ENCODE measurements at regions not wholly inside any gene's neighbourhood (a gene's known extent, or its start where the extent isn't known, plus 50 kb on each side); places are given as distances from the start of the nearest gene placed in this dataset.

DNA sequence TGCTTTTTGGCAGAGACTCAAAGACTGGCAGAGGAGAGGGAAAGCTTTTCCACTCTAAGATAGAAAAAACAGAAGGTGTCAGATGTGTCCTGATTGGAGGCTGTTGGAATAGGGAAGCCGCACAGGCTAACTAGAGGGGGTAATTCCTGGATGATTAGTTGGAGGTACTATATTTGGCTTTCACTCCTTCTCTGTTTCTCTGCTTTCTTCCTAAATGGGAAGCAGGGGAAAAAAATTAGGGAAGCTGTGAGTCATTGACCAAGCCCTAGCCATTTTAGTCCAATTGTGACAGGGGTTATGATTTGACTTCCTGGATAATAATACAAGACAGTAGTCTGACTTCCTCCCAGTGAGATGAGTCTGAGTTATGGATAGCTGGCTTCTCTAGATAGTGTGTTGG is 475.2 kb upstream of the CELF2 start:
- Mint-ChIP-seq H3K4me3 (no peak overlapping the region), H3K4me1 (no peaks in the 10 kb centered on the region), H3K27me3 (peaks cover 29% of the 10 kb centered on the region), H3K36me3 (ENCODE audit: low read depth) (no peaks in the 10 kb centered on the region), H3K27ac (no peak overlapping the region)
- DNase-seq (no peak), ATAC-seq (no peak)
- no peaks in the 10 kb centered on the region for H3K9me3 ChIP-seq (ENCODE audit: control insufficient read depth, low read length, poor library complexity, severe bottlenecking)

DNA sequence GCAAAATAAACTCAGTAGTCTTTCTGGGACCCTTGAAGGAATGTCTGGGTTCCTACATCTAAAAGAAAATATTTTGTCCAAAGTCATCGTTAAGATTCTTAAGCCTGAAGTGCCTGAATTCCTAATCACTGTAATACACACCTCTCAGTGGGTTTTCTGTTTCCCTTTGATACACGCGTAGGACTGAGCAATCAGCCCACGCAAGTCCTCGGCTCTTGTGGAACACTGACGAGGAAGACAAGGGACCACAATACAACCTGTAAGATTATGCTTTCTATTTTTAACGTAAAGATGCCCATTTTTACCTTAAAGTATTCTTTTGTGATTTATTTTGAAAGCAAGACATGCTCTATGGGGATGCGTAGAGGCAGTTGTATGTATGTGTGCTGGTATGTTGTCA is 472.8 kb upstream of the CELF2 start:
- no peak for ATAC-seq
- Mint-ChIP-seq H3K36me3 (ENCODE audit: low read depth) (no peaks in the 10 kb centered on the region), H3K4me3 (no peak overlapping the region), H3K27ac (no peak overlapping the region), H3K27me3 (peaks cover 35% of the 10 kb centered on the region), H3K4me1 (no peaks in the 10 kb centered on the region)
- H3K9me3 ChIP-seq (ENCODE audit: control insufficient read depth, low read length, poor library complexity, severe bottlenecking): no peaks in the 10 kb centered on the region
- no peak for DNase-seq

DNA sequence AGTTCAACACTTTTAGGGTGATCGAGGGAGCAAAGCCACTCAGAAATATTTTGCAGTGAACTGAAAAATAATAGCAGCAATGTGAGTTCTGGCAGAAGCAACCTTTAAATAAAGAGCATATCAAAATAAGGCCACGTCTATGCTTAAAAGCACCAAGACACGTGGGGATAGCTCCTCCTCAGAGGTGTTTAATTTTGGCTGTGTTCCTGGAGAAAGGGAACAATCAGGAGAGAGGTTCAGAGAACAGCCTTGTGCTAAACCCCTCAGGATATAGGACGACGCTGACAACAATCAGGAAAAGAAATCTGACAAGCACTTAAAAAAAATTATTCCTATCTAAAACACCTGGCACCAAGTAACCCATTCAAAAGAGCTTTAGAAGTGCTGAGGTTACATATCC is 471.9 kb upstream of the CELF2 start:
- ATAC-seq (no peak), DNase-seq (no peak)
- H3K36me3 Mint-ChIP-seq (ENCODE audit: low read depth): no peaks in the 10 kb centered on the region
- no peak overlapping the region for H3K4me3 Mint-ChIP-seq
- H3K4me1 Mint-ChIP-seq: no peaks in the 10 kb centered on the region
- H3K27ac Mint-ChIP-seq: no peak overlapping the region
- H3K9me3 ChIP-seq (ENCODE audit: control insufficient read depth, low read length, poor library complexity, severe bottlenecking): no peaks in the 10 kb centered on the region
- H3K27me3 Mint-ChIP-seq: peaks cover 38% of the 10 kb centered on the region

DNA sequence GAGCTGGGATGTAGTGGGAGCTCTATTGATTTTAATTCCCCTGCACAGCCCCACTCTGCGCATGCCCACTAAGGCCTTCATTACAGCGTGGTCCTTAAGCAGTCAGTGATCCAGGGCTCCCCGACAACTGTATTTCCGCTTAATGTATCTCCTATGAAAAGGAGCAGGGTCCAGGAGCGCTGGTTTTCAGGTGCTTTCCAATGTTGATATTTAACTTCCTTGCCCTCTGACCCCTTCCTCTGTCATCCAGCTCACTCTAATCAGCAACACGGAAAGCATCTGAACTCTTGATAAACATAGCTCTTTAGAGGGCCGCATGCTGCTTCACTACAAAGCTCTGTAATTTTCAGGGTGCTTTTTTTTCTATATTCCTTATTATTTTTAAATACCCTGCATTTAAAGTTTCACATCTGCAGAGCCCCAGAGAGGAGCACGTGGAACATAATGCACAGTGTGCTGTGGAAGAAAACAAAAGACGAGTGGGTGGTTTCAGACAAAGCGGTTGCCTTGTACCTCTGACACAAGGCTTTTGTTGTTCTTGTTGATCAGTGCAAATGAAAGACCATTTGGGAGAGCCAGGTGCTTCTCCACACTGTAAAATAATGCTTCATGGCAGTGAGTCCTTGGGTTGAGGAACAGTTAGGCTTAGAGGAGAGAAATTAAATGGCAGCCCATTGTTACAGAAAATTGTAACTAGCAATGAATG is 465.9 kb upstream of the CELF2 start:
- ATAC-seq (no peak), DNase-seq (no peak)
- Mint-ChIP-seq H3K36me3 (ENCODE audit: low read depth) (peaks cover 2% of the 10 kb centered on the region), H3K4me1 (no peaks in the 10 kb centered on the region), H3K27me3 (peaks cover 26% of the 10 kb centered on the region), H3K27ac (no peak overlapping the region), H3K4me3 (no peak overlapping the region)
- H3K9me3 ChIP-seq (ENCODE audit: control insufficient read depth, low read length, poor library complexity, severe bottlenecking): no peaks in the 10 kb centered on the region

DNA sequence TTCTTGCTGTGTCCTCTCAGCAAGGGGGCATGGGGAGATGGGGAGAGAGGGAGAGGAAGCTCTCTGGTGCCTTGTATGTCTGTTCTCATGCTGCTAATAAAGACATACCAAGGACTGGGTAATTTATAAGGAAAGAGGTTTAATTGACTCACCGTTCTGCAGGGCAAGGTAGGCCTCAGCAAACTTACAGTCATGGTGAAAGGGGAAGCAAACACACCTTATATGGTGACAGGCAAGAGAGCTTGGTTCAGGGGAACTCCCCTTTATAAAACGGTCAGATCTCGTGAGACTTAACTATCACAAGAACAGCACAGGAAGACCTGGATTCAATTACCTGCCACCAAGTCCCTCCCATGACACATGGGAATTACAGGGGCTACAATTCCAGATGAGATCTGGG is 464.7 kb upstream of the CELF2 start:
- H3K27me3 Mint-ChIP-seq: peaks cover 24% of the 10 kb centered on the region
- ATAC-seq: no peak

DNA sequence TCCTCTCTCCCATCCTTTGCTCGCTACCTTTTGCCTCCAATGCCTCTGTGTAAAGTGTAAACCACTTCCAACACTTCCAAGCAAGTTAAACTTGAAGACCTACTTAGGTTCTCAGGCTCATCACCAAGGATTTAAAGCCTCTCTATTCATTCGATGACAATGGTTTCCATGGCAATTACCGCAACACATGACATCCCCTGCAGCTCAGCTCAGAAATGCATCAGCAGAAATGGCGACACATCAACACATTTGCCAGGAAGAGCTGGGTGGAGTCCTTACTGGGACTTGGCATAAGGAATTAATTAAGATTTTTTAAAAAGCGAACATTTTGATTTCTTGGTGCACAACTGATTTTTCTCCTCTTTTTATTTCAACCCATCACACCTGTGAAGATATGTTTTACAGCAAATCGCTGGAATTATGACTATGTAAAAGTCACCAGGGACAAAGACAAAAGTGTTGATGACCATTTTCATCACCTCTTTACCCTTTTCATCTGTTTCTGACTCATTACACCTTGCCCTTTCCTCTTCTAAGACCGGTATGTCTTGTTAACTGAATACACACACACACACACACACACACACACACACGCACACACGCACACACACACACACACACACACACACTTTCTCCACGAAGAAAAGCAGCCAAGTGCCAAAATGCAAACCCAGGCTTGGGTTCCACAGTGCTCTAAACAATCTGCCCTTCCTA is 453.4 kb upstream of the CELF2 start:
- Mint-ChIP-seq H3K27me3 (peaks cover 48% of the 10 kb centered on the region), H3K36me3 (ENCODE audit: low read depth) (no peaks in the 10 kb centered on the region)
- ATAC-seq: no peak

More for the DNA sequence above, 464.7 kb upstream of the CELF2 start:
- Mint-ChIP-seq H3K4me3 (no peak overlapping the region), H3K4me1 (no peaks in the 10 kb centered on the region), H3K36me3 (ENCODE audit: low read depth) (peaks cover 2% of the 10 kb centered on the region), H3K27ac (no peak overlapping the region)
- no peak for DNase-seq
- no peaks in the 10 kb centered on the region for H3K9me3 ChIP-seq (ENCODE audit: control insufficient read depth, low read length, poor library complexity, severe bottlenecking)

DNA sequence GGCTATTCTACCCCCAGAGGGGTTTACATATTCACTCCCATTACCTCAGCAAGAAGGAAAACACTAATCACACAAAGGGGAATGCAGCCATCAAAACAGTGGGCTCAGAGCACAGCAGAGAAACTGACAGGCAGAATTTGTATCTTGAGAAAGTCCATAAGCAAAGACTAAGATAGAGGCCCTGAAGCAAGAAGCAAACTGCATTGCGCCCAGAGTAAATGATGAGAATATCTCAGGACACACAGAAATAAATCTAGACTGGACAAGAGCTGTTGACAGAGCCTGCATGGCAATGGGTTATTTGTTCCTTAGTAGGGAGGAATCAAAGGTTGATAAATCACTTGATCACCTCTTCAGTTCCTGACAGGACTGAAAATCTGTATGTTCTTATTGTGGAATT is 440.7 kb upstream of the CELF2 start:
- no peak overlapping the region for H3K27ac Mint-ChIP-seq
- no peaks in the 10 kb centered on the region for H3K9me3 ChIP-seq (ENCODE audit: control insufficient read depth, low read length, poor library complexity, severe bottlenecking)
- DNase-seq: no peak
- H3K27me3 Mint-ChIP-seq: peaks cover 17% of the 10 kb centered on the region
- H3K4me1 Mint-ChIP-seq: no peaks in the 10 kb centered on the region
- no peaks in the 10 kb centered on the region for H3K36me3 Mint-ChIP-seq (ENCODE audit: low read depth)
- H3K4me3 Mint-ChIP-seq: no peak overlapping the region
- ATAC-seq: no peak

More for the DNA sequence above, 453.4 kb upstream of the CELF2 start:
- Mint-ChIP-seq H3K27ac (no peak overlapping the region), H3K4me1 (no peaks in the 10 kb centered on the region), H3K4me3 (no peak overlapping the region)
- no peaks in the 10 kb centered on the region for H3K9me3 ChIP-seq (ENCODE audit: control insufficient read depth, low read length, poor library complexity, severe bottlenecking)
- DNase-seq: no peak

DNA sequence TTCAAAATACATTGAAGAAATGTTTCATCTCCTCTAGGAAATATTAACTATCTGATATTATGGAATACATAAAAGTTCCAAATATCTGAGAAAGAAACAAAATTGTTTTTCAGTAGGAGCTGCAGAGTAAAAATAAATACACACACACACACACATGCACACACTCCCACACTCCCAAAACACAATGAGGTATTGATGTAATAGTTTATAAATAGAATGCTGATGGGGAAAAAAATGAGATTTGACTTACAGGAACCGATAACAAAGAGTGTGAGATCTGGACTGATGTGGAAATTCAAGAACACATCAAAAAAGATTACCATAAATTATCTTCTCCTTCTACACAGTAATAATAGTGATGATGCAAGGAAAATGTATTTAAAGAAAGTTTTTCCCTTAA is 438.0 kb upstream of the CELF2 start:
- Mint-ChIP-seq H3K4me1 (peaks cover 2% of the 10 kb centered on the region), H3K27me3 (peaks cover 41% of the 10 kb centered on the region), H3K27ac (no peak overlapping the region), H3K4me3 (no peak overlapping the region), H3K36me3 (ENCODE audit: low read depth) (no peaks in the 10 kb centered on the region)
- no peaks in the 10 kb centered on the region for H3K9me3 ChIP-seq (ENCODE audit: control insufficient read depth, low read length, poor library complexity, severe bottlenecking)
- ATAC-seq (no peak), DNase-seq (no peak)

DNA sequence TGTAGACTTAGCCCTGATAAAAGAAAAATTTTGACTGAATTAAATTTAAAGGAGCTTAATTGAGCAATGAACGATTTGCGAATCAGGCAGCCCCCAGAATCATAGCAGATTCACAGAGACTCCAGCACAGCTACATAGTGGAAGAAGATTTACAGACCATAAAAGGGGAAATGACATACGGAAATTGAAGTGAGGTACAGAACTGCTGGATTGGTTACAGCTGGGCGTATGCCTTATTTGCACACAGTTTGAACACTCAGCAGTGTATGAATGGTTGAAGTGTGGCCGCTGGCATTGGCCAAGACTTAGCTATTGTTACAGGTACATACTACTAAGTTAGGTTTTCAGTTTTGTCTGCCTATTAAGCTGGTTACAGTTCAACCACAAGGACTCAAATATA is 433.5 kb upstream of the CELF2 start:
- no peak for DNase-seq
- no peak overlapping the region for H3K27ac Mint-ChIP-seq
- H3K36me3 Mint-ChIP-seq (ENCODE audit: low read depth): no peaks in the 10 kb centered on the region
- H3K4me3 Mint-ChIP-seq: no peak overlapping the region
- H3K27me3 Mint-ChIP-seq: peaks cover 49% of the 10 kb centered on the region
- H3K4me1 Mint-ChIP-seq: peaks cover 4% of the 10 kb centered on the region
- no peaks in the 10 kb centered on the region for H3K9me3 ChIP-seq (ENCODE audit: control insufficient read depth, low read length, poor library complexity, severe bottlenecking)
- no peak for ATAC-seq

DNA sequence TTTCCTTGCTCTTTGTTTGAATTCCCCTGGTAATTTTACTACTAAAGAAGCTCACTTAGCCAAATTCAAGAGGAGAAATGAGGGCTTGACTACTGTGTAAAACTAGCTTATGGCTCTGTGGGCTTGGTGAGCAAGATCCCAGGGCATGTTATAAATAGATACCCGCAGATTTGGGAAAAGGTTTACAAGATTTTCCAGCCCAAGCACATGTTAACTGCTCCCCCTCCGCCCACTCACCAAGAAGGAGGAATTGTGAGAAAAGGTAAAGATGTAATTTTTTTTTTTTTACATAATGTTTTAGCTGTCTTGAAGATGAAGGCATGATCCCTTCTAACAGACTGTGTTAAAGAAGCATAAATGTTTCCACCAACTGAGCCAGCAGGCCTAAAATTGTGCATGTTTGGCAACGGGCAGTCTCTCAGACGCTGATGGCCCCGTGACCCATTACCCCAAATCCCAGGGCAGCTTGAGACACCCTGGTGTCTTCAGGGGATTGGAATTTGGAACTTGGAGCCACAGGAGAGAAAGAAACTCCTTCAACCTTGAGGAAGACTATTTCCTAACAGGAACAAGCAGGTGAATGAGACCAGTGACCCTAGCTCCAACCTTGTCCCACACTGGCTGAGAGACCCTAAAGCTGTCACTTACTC is 429.8 kb upstream of the CELF2 start:
- Mint-ChIP-seq H3K4me1 (peaks cover 2% of the 10 kb centered on the region), H3K27ac (no peak overlapping the region), H3K27me3 (peaks cover 54% of the 10 kb centered on the region), H3K36me3 (ENCODE audit: low read depth) (no peaks in the 10 kb centered on the region), H3K4me3 (no peak overlapping the region)
- DNase-seq: no peak
- H3K9me3 ChIP-seq (ENCODE audit: control insufficient read depth, low read length, poor library complexity, severe bottlenecking): no peaks in the 10 kb centered on the region
- ATAC-seq: no peak

DNA sequence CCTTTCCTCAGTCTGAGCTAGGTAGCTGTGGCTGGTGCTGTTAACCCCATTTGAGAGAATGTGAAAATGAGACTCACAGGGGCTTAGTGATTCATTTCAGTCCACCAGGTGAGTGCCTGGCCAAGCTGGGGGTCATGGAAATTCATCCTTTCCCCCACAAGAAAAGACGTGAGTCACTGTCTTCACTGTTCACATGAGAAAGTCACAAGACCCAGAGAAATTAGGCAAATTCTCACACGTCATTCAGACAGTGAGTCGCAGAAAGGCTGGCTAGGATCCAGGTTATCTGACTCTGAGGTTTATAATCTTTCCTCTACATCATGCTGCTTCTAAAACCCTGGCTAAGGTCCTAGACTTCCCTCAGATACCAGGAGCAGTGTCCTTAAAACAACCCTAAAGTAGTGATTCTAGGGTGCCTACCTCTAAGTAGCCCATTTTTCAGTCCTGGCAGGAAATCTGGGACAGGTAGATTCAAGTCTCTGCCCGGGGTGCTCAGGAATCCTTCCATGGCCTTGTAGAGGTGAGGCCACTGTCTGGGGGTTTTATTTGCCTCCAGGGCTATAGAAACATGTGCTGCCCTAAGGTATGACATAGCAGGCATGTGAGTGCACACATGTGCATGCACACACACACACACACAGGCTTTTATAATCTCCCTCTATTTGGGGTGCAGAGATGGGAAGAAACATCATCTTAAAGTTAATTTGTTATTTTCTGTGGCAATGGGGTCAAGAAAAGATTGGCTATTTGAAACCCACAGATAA is 427.9 kb upstream of the CELF2 start:
- Mint-ChIP-seq H3K4me1 (peaks cover 2% of the 10 kb centered on the region), H3K4me3 (no peak overlapping the region), H3K27me3 (peaks cover 35% of the 10 kb centered on the region), H3K36me3 (ENCODE audit: low read depth) (no peaks in the 10 kb centered on the region), H3K27ac (no peak overlapping the region)
- ATAC-seq: no peak
- no peaks in the 10 kb centered on the region for H3K9me3 ChIP-seq (ENCODE audit: control insufficient read depth, low read length, poor library complexity, severe bottlenecking)
- DNase-seq: no peak

DNA sequence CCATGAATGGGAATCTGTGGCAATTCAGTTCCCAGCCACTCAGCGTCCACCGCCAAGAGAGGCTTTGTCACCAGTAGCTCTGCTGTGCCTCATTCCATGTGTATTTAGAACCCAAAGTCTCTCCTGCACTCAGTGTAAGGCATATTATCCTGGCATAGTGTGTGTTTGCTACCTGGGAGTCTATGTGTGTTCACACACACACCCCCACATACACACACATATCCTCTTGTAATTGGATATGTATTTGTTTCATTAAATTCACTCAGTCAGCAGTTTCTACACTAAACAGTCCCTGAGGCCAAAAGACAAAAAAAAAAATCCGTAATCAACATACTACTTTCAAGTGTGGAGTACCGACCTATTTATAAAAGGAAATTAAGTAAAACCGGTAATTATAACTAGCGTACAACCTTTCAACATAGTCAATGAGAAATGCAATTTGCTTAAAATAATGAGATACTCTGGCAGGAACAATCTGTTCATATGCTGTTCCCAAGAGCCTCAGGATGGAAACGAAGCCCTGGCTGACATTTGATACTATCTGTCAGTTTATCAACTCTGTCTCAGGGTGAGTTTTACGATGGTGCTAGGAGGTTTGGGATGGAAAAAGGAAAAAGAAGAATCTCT is 425.8 kb upstream of the CELF2 start:
- no peaks in the 10 kb centered on the region for H3K36me3 Mint-ChIP-seq (ENCODE audit: low read depth)
- H3K27ac Mint-ChIP-seq: no peak overlapping the region
- H3K4me3 Mint-ChIP-seq: no peak overlapping the region
- no peak for DNase-seq
- peaks cover 40% of the 10 kb centered on the region for H3K27me3 Mint-ChIP-seq
- H3K9me3 ChIP-seq (ENCODE audit: control insufficient read depth, low read length, poor library complexity, severe bottlenecking): no peaks in the 10 kb centered on the region
- peaks cover 2% of the 10 kb centered on the region for H3K4me1 Mint-ChIP-seq
- ATAC-seq: no peak

DNA sequence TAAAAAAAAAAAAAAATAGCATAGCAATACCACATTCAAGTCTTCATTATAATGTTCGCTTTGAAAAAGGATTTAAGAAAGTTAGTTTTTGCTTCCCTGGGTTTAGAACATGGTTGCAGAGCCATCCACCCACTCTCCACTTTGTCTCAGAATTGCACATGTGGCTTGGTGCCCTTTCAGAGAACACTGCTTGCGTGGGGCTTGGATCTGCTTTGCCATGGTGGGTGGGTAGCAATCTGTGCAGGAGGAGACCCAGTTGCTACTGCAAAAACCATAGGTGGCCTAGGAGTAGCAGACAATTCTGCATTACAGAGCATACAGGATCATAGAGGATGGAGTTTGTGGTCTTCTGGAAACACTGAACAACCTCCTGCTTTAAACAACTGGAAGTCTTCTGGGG is 421.4 kb upstream of the CELF2 start:
- no peak overlapping the region for H3K4me3 Mint-ChIP-seq
- DNase-seq: no peak
- ATAC-seq: no peak
- no peaks in the 10 kb centered on the region for H3K4me1 Mint-ChIP-seq
- H3K9me3 ChIP-seq (ENCODE audit: control insufficient read depth, low read length, poor library complexity, severe bottlenecking): no peaks in the 10 kb centered on the region
- no peak overlapping the region for H3K27ac Mint-ChIP-seq
- H3K27me3 Mint-ChIP-seq: peaks cover 35% of the 10 kb centered on the region
- H3K36me3 Mint-ChIP-seq (ENCODE audit: low read depth): no peaks in the 10 kb centered on the region
